HG02588 (cell line): ENCODE measurements at regions not wholly inside any gene's neighbourhood (a gene's known extent, or its start where the extent isn't known, plus 50 kb on each side); places are given as distances from the start of the nearest gene placed in this dataset.
A peak's percentile ranks its signal among the peaks of the same experiment; 100 is the strongest.

Experiments
- ATAC-seq: cut with Tn5 transposase; IDR thresholded peaks from one replicate; pipeline ENCODE4 v1.9.1; 2021; ENCODE audit warnings: mild to moderate bottlenecking, moderate library complexity; ENCODE audit not compliant: unreplicated experiment

DNA sequence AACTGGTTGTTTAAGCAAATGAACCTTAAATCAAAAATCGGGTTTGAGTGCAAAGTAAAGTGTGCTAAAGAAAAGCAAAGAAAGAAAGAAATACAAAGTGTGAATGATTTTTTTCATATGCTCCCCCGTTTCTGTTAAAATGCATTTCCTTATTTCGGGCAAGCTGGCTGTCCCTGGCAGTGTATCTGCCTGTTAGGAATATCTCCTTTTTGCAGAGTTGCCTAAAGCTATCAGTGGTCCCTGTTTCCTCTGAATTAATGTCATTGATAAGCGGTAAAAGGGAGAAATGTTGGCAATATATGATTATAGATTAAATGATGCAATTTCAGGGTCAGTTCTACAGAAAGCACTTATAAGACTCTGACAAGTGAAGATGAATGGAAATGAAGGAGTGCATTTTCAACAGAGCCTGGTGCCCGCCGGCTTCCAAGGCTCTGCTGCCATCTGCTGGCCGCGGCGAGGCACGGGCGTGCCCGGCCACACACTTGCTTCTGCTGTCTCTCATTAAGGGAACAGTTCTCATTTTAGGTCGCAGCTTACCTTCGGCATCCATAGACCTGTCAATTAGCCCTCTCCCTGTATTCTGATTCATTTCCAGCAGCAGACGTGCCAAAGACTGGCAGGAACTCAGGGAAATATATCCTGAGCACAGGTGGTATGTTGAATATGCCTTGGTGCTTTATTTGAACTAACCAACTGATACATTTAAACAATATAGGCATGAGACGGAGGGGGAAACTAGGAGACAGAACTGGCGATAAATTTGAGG, 381.9 kb downstream of the C6orf118 start:
- peak; percentile 91 for ATAC-seq

- no peak for ATAC-seq
These were observed 382.7 kb downstream of the C6orf118 start for GRCh38 chr6:164926686-164927085.

GRCh38 chr6:164925681-164926530, 383.5 kb downstream of the C6orf118 start:
- ATAC-seq = no peak

DNA sequence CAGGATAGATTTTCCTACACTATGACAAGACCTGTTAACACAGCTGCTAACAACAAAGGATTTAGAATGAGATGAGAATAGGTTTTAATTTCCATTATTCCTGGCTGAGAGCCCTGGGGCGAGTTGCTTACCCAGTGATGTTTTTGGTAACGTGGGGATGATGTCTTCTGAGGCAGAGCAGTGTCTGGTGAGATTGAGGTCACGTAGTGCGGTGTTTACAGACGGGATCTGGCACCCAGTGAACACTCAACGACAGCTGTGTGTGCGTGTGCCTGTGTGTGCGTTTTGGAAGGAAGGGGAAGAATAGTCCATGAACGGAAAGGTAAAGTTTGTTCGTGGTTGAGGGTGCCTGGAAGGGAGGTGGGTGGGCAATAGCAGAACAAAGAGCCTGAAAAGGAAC, 384.7 kb downstream of the C6orf118 start:
- ATAC-seq = no peak

GRCh38 chr6:164917211-164917610, 392.2 kb downstream of the C6orf118 start:
- no peak for ATAC-seq

DNA sequence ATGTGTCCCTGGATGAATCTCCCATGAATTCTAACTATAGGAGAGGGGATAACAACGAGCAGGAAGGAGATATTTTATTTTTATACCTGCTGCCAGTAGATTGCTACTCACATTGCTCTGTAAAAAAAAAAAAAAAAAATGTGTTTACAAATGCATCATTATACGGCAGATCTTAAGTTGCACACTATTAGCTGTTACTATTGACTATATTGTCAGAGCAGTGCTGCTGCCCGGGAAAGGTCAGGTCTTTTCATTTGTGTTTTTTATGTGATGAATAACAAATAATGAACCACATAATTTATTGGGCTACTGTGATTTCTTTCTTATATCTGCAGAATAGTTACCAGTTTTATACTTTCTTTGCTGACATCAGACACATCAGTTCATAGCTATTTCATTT, 393.3 kb downstream of the C6orf118 start:
- ATAC-seq = no peak

DNA sequence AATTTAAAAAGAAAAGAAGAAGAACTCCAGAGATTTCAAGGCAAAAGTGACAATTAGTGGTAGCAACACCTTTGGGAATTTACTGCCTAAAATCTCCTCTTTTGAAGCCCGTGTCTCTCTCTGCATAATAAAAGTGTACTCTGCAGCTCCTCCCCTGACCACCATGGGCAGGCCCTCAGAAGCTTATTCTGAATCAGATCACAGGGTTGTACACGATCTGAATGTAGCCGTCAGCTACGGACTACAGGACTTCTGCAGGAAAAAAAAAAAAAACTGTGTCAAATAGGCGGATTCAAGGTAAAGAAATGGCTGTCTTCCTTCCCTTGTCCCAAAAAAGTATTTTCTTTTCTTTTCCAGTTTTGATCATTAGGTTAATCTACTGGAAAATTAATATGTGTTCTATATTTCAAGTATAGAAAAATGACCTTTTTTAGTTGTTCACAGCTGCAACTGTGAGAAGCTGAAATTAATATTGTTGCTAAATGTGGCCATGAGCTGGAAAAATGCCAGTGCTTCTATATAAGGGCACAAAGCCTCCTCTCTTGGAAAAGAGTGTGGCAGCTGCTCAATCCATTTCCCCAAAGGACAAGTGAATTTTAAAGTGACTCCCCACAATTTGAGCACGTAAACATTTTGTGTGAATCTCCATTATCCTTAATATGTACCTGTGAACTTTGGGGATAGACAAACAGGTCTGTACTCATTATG, 397.4 kb downstream of the C6orf118 start:
- ATAC-seq = no peak

GRCh38 chr6:164911151-164911550, 398.3 kb downstream of the C6orf118 start:
- ATAC-seq = no peak

DNA sequence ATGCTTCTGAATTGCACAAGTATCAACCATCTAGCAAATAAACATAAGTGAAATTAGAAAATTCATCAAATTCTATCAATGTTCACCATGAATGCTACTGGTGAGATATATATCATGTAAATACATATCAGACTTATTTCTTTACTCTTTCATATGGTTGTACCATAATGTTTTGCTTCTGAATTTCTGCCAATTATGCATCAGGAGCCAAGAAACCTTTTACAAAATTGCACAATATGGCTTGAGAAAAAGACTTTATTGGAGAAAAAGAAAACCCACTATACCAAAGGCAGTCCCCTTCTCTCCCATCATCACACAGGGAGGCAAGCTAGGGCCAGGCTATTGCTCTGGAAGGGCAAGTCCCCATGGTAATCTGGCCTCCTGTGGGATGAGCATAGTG, 402.6 kb downstream of the C6orf118 start:
- no peak for ATAC-seq

GRCh38 chr6:164905311-164905710, 404.1 kb downstream of the C6orf118 start:
- ATAC-seq = no peak

- ATAC-seq = no peak
These were observed 411.0 kb downstream of the C6orf118 start for GRCh38 chr6:164898412-164898811.

- ATAC-seq = no peak
These were observed 411.7 kb downstream of the C6orf118 start for GRCh38 chr6:164897523-164898235.

- no peak for ATAC-seq
These were observed 419.4 kb downstream of the C6orf118 start for GRCh38 chr6:164889980-164890379.

GRCh38 chr6:164887660-164888059, 421.7 kb downstream of the C6orf118 start:
- no peak for ATAC-seq

GRCh38 chr6:164882236-164882635, 427.2 kb downstream of the C6orf118 start:
- no peak for ATAC-seq

GRCh38 chr6:164871783-164872182, 437.6 kb downstream of the C6orf118 start:
- ATAC-seq = no peak

- ATAC-seq = no peak
These were observed 439.2 kb downstream of the C6orf118 start for GRCh38 chr6:164870164-164870563.

DNA sequence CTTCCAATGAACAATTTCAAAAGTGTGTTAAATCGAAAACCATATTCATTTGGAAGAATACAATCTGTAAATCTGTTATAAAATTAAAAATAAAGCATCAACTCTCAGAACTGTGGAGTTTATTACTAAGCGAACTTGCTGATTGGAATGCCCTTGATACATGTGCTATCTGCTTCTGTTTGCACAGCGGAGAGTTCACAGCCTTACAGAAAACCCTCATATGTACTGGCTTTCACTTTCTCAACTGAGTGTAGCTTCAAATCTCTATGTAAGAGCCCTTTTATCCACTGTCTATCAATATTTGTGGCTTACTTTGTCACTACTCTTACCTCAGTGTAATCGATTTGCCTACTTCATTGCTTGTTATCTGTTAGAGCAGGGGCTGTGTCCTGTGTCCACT, 447.4 kb downstream of the C6orf118 start:
- no peak for ATAC-seq

- ATAC-seq = no peak
These were observed 449.6 kb downstream of the C6orf118 start for GRCh38 chr6:164859816-164860215.

GRCh38 chr6:164856138-164856537, 453.3 kb downstream of the C6orf118 start:
- ATAC-seq = no peak

- ATAC-seq = no peak
These were observed 454.1 kb downstream of the C6orf118 start for GRCh38 chr6:164855281-164855680.
